SK-N-SH treated with all-trans-retinoic acid at 6 μM for 48 hours (cell line): ENCODE measurements at regions not wholly inside any gene's neighbourhood (a gene's known extent, or its start where the extent isn't known, plus 50 kb on each side); places are given as distances from the start of the nearest gene placed in this dataset.

ENCODE experiments used
- ATAC-seq: fragments of 200-7000 bp; cut with Tn5 transposase; 3 replicates; pipeline ENCODE4 v1.9.1; 2020; ENCODE audit warnings: mild to moderate bottlenecking, moderate library complexity
- ARNTL ChIP-seq: fragments of 450-650 bp; formaldehyde crosslinking; IDR thresholded peaks from 2 replicates; pipeline ENCODE4 v1.5.0; 2020; ENCODE audit warnings: low read depth, mild to moderate bottlenecking, moderate library complexity, borderline replicate concordance
- BACH2 ChIP-seq: fragments of 250-450 bp; sonication (Bioruptor Pico); IDR thresholded peaks from 2 replicates; pipeline ENCODE4 v1.9.0; 2021; ENCODE audit warnings: mild to moderate bottlenecking, borderline replicate concordance
- CREB5 ChIP-seq: fragments of 250-450 bp; sonication (Bioruptor Pico); IDR thresholded peaks from 2 replicates; pipeline ENCODE4 v1.5.1; 2020; ENCODE audit warnings: low read depth, mild to moderate bottlenecking, moderate library complexity
- CSDC2 ChIP-seq: fragments of 250-450 bp; sonication (Bioruptor Pico); IDR thresholded peaks from 2 replicates; pipeline ENCODE4 v1.5.0; 2020; ENCODE audit warnings: mild to moderate bottlenecking, moderate library complexity
- CSRNP3 ChIP-seq: fragments of 250-450 bp; sonication (Bioruptor Pico); IDR thresholded peaks from 2 replicates; pipeline ENCODE4 v1.5.1; 2021; ENCODE audit warnings: mild to moderate bottlenecking, moderate library complexity
- ESRRG ChIP-seq: fragments of 250-450 bp; sonication (Bioruptor Pico); IDR thresholded peaks from 2 replicates; pipeline ENCODE4 v1.6.1; 2021; ENCODE audit warnings: mild to moderate bottlenecking
- GLIS3 ChIP-seq: fragments of 250-450 bp; sonication (Bioruptor Pico); IDR thresholded peaks from 2 replicates; pipeline ENCODE4 v1.5.0; 2020; ENCODE audit warnings: mild to moderate bottlenecking, moderate library complexity
- ISL1 ChIP-seq: fragments of 250-450 bp; sonication (Bioruptor Pico); IDR thresholded peaks from 2 replicates; pipeline ENCODE4 v2.1.2; 2022; ENCODE audit warnings: mild to moderate bottlenecking, moderate library complexity
- OSR1 ChIP-seq: fragments of 250-450 bp; sonication (Bioruptor Pico); IDR thresholded peaks from 2 replicates; pipeline ENCODE4 v1.8.0; 2022; ENCODE audit warnings: moderate library complexity, mild to moderate bottlenecking, inconsistent platforms
- PATZ1 ChIP-seq: fragments of 250-450 bp; sonication (Bioruptor Pico); IDR thresholded peaks from 2 replicates; pipeline ENCODE4 v1.8.0; 2020; ENCODE audit warnings: mild to moderate bottlenecking, moderate library complexity, borderline replicate concordance
- POU6F1 ChIP-seq: fragments of 250-450 bp; sonication (Bioruptor Pico); IDR thresholded peaks from 2 replicates; pipeline ENCODE4 v1.8.0; 2021; ENCODE audit warnings: low read depth, mild to moderate bottlenecking, moderate library complexity, borderline replicate concordance
- PPARA ChIP-seq: fragments of 250-450 bp; sonication (Bioruptor Pico); IDR thresholded peaks from 2 replicates; pipeline ENCODE4 v1.5.0; 2020; ENCODE audit warnings: mild to moderate bottlenecking, borderline replicate concordance
- RARB ChIP-seq: fragments of 250-450 bp; sonication (Bioruptor Pico); IDR thresholded peaks from 2 replicates; pipeline ENCODE4 v1.8.0; 2021; ENCODE audit warnings: mild to moderate bottlenecking, moderate library complexity
- SNAI2 ChIP-seq: fragments of 250-450 bp; sonication (Bioruptor Pico); IDR thresholded peaks from 2 replicates; pipeline ENCODE4 v1.5.0; 2020; ENCODE audit warnings: mild to moderate bottlenecking, moderate library complexity
- TCF4 ChIP-seq: fragments of 250-450 bp; sonication (Bioruptor Pico); IDR thresholded peaks from 2 replicates; pipeline ENCODE4 v1.8.0; 2021; ENCODE audit warnings: mild to moderate bottlenecking, moderate library complexity, borderline replicate concordance
- TOX ChIP-seq: fragments of 250-450 bp; sonication (Bioruptor Pico); IDR thresholded peaks from 2 replicates; pipeline ENCODE4 v1.8.0; 2021; ENCODE audit warnings: mild to moderate bottlenecking, moderate library complexity, borderline replicate concordance
- ZC3H10 ChIP-seq: fragments of 250-450 bp; sonication (Bioruptor Pico); IDR thresholded peaks from 2 replicates; pipeline ENCODE4 v1.5.1; 2021; ENCODE audit warnings: mild to moderate bottlenecking, moderate library complexity
- ZFP3 ChIP-seq: fragments of 250-450 bp; sonication (Bioruptor Pico); IDR thresholded peaks from 2 replicates; pipeline ENCODE4 v1.5.0; 2020; ENCODE audit warnings: mild to moderate bottlenecking, moderate library complexity
- ZFP30 ChIP-seq: fragments of 450-650 bp; formaldehyde crosslinking; IDR thresholded peaks from 2 replicates; pipeline ENCODE4 v1.5.0; 2022; ENCODE audit warnings: mild to moderate bottlenecking, moderate library complexity
- ZNF565 ChIP-seq: fragments of 450-650 bp; formaldehyde crosslinking; conservative IDR thresholded peaks from 2 replicates; pipeline ENCODE4 v1.5.0; 2020; ENCODE audit warnings: low read depth, mild to moderate bottlenecking, moderate library complexity
- ZNF70 ChIP-seq: fragments of 450-650 bp; formaldehyde crosslinking; IDR thresholded peaks from 2 replicates; pipeline ENCODE4 v1.5.0; 2020; ENCODE audit warnings: mild to moderate bottlenecking, moderate library complexity
- ZNF8 ChIP-seq: fragments of 450-650 bp; formaldehyde crosslinking; IDR thresholded peaks from 2 replicates; pipeline ENCODE4 v1.5.0; 2020; ENCODE audit warnings: mild to moderate bottlenecking, moderate library complexity

GRCh38 chr4:111187108-111187507, 564.2 kb upstream of the PITX2 start:
- TF ChIP-seq ESRRG (CRISPR knock-in tag), result no peak
- TF ChIP-seq CSRNP3 (CRISPR knock-in tag), result no peak
- TF ChIP-seq BACH2 (CRISPR knock-in tag), result no peak
- no peak for TF ChIP-seq ISL1 (CRISPR knock-in tag)
- TF ChIP-seq CSDC2 (CRISPR knock-in tag), result no peak
- TF ChIP-seq ZFP3 (CRISPR knock-in tag), result no peak
- no peak for TF ChIP-seq TCF4 (CRISPR knock-in tag)
- no peak for TF ChIP-seq SNAI2 (CRISPR knock-in tag)
- TF ChIP-seq PATZ1, result no peak
- TF ChIP-seq PPARA (CRISPR knock-in tag), result no peak
- no peak for TF ChIP-seq ZFP30 (CRISPR knock-in tag)
- no peak for TF ChIP-seq ZNF565
- TF ChIP-seq TOX (CRISPR knock-in tag), result no peak
- TF ChIP-seq ZNF70 (CRISPR knock-in tag), result no peak
- no peak for TF ChIP-seq RARB (CRISPR knock-in tag)
- no peak for TF ChIP-seq ZC3H10 (CRISPR knock-in tag)
- no peak for TF ChIP-seq ARNTL (CRISPR knock-in tag)
- no peak for TF ChIP-seq GLIS3 (CRISPR knock-in tag)
- no peak for TF ChIP-seq CREB5 (CRISPR knock-in tag)
- no peak for TF ChIP-seq POU6F1 (CRISPR knock-in tag)
- ATAC-seq, result no peak

GRCh38 chr4:111198446-111198845, 575.6 kb upstream of the PITX2 start:
- no peak for ATAC-seq
- no peak for TF ChIP-seq TCF4 (CRISPR knock-in tag)
- no peak for TF ChIP-seq CREB5 (CRISPR knock-in tag)
- TF ChIP-seq ZFP30 (CRISPR knock-in tag), result no peak
- TF ChIP-seq ISL1 (CRISPR knock-in tag), result no peak
- TF ChIP-seq BACH2 (CRISPR knock-in tag), result no peak
- no peak for TF ChIP-seq PATZ1
- TF ChIP-seq ZNF70 (CRISPR knock-in tag), result no peak
- no peak for TF ChIP-seq RARB (CRISPR knock-in tag)
- TF ChIP-seq ARNTL (CRISPR knock-in tag), result no peak
- no peak for TF ChIP-seq TOX (CRISPR knock-in tag)
- no peak for TF ChIP-seq GLIS3 (CRISPR knock-in tag)
- no peak for TF ChIP-seq OSR1
- no peak for TF ChIP-seq POU6F1 (CRISPR knock-in tag)
- TF ChIP-seq CSDC2 (CRISPR knock-in tag), result no peak
- no peak for TF ChIP-seq ZNF8 (CRISPR knock-in tag)
- TF ChIP-seq PPARA (CRISPR knock-in tag), result no peak
